Hematopoietic multipotent progenitor cell treated with erythropoietin and hydrocortisone succinate and interleukin-3 and kit ligand, for 15 days (in vitro differentiated cells): ENCODE measurements at regions not wholly inside any gene's neighbourhood (a gene's known extent, or its start where the extent isn't known, plus 50 kb on each side); places are given as distances from the start of the nearest gene placed in this dataset.
A peak's percentile ranks its signal among the peaks of the same experiment; 100 is the strongest.

Experiments
- DNase-seq: peaks from one replicate; pipeline ENCODE4 v3.0.0-alpha.2; 2015; ENCODE audit warnings: low spot score

DNA sequence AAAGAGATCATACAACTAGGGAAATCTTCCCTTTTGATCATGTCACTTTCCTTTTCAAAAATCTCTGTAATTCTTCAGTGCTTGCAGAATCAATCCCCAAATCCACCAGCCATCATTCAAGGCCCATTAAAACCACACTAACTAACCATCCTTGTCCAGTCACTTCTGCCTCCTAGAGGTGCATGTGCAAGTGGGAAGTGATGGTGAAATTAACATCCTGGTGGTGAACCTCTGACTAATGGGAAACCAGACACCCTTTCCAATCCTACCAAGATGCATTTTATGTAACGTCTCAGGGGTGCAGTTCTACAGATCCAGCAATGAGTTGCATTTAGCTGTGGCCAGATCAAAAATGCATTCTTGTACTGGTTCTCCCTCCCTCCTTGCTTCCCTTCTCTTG, 341.8 kb downstream of the RAPGEF2 start:
- DNase-seq: no peak

DNA sequence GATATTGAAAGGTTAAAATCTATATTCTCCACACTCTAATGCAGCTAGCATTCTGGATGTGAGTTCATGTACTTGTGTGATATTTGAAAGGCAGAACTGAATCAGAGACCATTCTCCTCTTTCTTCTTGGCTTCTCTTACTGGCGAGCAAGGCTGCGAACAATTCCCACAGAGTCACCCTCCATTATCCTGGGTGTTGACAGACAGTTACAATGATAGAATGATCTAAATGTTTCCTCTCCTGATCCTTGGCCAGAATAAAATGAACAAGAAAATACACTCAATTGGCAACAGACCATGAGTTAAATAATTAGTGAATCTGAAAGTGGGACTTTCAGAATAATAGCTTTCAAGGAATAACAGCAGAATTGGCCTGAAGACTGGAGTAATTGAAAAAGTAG, 342.8 kb downstream of the RAPGEF2 start:
- no peak for DNase-seq

- DNase-seq: peak; percentile 62
Measured at GRCh38 chr4:159446266-159446976, 343.5 kb downstream of the RAPGEF2 start.

GRCh38 chr4:159447296-159447695, 344.4 kb downstream of the RAPGEF2 start:
- DNase-seq: no peak

DNA sequence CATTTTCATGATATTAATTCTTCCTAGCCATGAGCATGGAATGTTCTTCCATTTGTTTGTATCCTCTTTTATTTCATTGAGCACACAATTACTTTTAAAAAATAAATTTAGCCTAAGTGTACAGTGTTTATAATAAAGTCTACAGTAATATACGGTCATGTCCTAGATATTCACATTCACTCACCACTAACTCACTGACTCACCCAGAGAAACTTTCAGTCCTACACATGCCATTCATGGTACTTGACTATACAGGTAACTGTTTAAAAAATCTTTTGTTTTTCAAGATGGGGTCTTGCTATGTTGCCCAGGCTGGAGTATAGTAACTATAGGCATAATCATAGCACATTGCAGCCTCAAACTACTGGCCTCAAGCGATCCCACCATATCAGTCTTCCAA, 348.1 kb downstream of the RAPGEF2 start:
- no peak for DNase-seq

DNA sequence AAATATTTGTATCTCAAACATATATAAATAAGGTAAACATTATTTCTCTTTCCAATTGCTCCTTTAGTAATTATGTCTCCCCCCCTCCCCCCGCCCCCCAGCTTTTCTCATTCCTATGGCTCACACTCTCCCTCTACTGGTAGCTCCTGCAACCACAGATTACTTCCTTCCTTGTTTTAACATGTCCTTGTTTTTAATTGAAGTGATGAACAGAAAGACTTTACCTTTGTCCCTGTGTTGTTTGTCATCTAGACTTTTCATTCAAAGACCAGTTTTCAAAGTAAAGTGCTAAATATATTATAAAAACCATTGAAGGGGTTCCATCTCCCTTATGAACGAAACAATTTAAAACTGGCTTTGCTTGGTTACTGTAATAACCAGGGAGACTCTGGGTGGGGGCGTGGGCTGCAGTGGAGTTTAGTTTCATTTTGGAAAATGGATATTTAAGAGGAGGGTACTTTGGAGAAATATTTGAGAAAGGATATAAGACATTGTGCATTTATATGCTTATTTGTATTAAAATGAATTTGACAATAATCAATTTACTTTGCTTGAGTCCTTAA, 352.9 kb downstream of the RAPGEF2 start:
- DNase-seq: peak; percentile 35

GRCh38 chr4:159460371-159460770, 357.5 kb downstream of the RAPGEF2 start:
- no peak for DNase-seq

GRCh38 chr4:159463235-159463634, 360.4 kb downstream of the RAPGEF2 start:
- no peak for DNase-seq

DNA sequence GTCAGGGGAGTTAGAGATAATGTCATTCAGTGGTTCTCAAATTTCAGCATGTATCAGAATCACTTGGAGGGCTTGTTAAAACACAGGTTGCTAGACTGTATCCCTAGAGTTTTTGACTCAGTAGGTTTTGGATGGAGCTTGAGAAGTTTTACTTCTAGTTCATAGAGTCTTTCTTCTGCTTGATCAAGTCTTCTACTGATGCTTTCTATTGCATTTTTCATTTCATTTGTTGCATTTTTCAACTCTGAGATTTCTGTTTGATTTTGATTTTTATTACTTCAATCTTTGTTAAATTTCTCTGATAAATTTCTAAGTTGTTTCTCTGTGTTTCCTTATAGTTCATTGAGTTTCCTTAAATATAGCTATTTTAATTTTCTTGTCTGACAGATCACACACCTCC, 361.4 kb downstream of the RAPGEF2 start:
- DNase-seq: no peak

DNA sequence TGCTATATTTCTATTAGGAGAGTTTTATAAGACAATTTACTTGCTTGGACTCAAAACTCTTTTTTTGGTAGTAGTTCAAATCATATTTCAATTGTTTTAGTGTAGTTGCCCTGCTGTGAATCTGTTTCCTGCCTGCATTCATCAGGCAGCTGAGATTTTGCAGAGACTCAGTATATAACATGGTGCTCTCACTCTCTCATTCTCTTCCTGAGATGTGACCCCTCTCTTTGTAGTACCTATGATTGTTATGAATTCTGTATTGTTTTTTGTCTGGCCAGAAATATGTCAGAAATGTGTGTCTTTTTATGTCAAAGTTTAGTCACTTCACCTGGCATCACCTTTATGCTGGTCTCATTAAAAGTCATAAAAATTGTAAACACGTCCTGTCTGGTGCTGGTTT, 374.0 kb downstream of the RAPGEF2 start:
- DNase-seq: no peak

GRCh38 chr4:159480826-159481225, 377.9 kb downstream of the RAPGEF2 start:
- no peak for DNase-seq

GRCh38 chr4:159481936-159482335, 379.1 kb downstream of the RAPGEF2 start:
- no peak for DNase-seq

GRCh38 chr4:159483110-159483781, 380.4 kb downstream of the RAPGEF2 start:
- no peak for DNase-seq

GRCh38 chr4:159483782-159484741, 381.2 kb downstream of the RAPGEF2 start:
- no peak for DNase-seq

DNA sequence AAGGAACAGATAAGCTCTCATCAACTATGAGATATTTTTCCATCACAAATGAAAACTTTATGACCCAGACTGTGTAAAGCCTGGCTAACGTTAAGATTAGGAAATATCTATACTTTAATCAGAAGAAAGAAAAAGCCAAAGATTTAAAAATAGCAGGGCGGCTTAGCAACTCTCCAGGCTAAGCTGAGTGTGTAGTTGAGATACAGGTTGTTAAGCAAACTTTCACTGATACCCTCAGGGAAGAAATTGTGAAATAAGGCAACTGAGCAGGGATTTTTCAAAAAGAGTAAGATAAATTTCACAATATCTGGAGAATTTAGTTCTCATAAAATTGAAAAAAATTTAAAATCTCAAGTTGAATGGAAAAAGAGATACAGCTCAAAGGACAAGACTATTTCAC, 382.0 kb downstream of the RAPGEF2 start:
- no peak for DNase-seq

- peak; percentile 34 for DNase-seq
Measured at GRCh38 chr4:159487284-159487747, 384.4 kb downstream of the RAPGEF2 start.

DNA sequence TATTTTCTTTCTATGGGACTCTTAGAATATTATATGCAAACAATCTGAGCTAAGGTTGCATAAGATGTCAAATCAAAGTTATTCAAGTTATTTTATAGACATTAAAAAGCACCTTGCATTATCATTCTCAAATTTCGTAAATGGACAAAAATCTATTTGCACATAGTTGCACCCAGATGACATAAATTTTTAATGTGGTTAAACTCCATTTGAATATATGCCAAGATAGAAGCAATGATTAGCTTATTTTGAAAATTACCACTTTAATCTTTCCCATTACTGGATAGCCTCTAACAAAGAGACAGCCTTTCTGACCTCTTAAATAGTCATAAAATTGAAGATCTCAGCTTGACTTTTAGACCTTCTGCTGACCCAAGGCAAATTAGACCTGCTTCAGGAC, 386.8 kb downstream of the RAPGEF2 start:
- DNase-seq: no peak

- DNase-seq: no peak
Measured at GRCh38 chr4:159495515-159496236, 392.8 kb downstream of the RAPGEF2 start.

DNA sequence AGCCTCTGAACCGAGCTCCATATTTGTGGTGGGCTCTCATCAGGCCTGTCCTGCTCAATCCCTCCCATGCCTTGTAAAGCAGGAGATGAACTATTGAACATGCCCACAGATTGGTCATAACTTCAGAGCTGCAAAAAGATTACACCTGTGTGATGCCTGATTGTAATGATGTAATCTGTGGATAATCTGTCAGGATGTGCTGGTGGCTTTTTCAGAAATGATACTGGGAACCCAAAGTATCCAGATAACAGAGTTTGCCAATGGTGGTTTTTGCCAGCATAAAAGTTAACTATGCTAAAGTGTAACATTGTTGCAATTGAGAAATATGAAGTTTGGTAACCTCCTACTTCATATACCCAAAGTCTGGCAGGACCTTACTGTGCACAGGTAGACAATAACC, 393.4 kb downstream of the RAPGEF2 start:
- DNase-seq: no peak

DNA sequence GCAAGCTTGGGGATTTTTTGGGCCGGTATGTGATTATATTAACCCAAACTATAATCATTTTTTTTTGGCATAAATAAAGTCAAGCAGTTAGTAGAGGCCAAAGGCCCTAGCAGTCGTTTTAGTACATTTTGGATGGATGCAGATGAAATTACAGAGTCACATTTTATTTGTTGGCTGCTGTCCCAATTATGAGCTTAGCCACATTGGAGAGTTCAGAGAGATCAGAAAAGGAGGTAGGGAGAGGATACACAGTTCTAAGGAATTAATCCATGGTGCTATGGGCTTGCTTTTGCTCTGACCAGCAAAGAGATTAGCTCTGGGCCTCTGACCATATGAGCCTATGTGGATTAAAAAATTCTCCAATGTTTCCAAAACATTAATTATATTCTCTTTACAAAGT, 395.1 kb downstream of the RAPGEF2 start:
- DNase-seq: no peak

GRCh38 chr4:159498446-159499115, 395.7 kb downstream of the RAPGEF2 start:
- no peak for DNase-seq
